ENCODE measurements at regions not wholly inside any gene's neighbourhood (a gene's known extent, or its start where the extent isn't known, plus 50 kb on each side); places are given as distances from the start of the nearest gene placed in this dataset.
"Not testable (repeated sequence)": the region's sequence is repeated elsewhere in the genome, so short reads cannot be mapped to it uniquely, and the experiment has no call there.

GRCh38 chr5:56376128-56376527 lies 143.0 kb upstream of the ANKRD55 start:
- H3K4me1 ChIP-seq (ENCODE audit: insufficient read depth, low read length): no peaks in the 10 kb centered on the region
- no peaks in the 10 kb centered on the region for H4K20me1 ChIP-seq (ENCODE audit: insufficient read depth, low read length)
- H2AFZ ChIP-seq (ENCODE audit: low read length): no peak overlapping the region
- no peaks in the 10 kb centered on the region for H3K36me3 ChIP-seq (ENCODE audit: insufficient read depth, low read length)
- no peaks in the 10 kb centered on the region for H3K9me3 ChIP-seq (ENCODE audit: low read depth, low read length)
- no peak overlapping the region for H3K27ac ChIP-seq (ENCODE audit: low read depth, low read length)
- no peaks in the 10 kb centered on the region for H3K79me2 ChIP-seq (ENCODE audit: insufficient read depth, low read length)
- DNase-seq (ENCODE audit: insufficient read length, low spot score, missing footprints): no peak
- H3K4me2 ChIP-seq (ENCODE audit: insufficient read depth, low read length): no peak overlapping the region
- no peak overlapping the region for H3K4me3 ChIP-seq (ENCODE audit: insufficient read depth, low read length)
- peaks cover 10% of the 10 kb centered on the region for H3K27me3 ChIP-seq (ENCODE audit: insufficient read depth, low read length)
- no peak for TF ChIP-seq CTCF (IDR thresholded peaks at IDR 0.05; ENCODE audit: extremely low read depth, low read depth, low read length)

GRCh38 chr5:56375011-56375410 lies 141.9 kb upstream of the ANKRD55 start:
- no peaks in the 10 kb centered on the region for H3K79me2 ChIP-seq (ENCODE audit: insufficient read depth, low read length)
- H3K27ac ChIP-seq (ENCODE audit: low read depth, low read length): no peak overlapping the region
- no peaks in the 10 kb centered on the region for H4K20me1 ChIP-seq (ENCODE audit: insufficient read depth, low read length)
- H3K27me3 ChIP-seq (ENCODE audit: insufficient read depth, low read length): peaks cover 4% of the 10 kb centered on the region
- H3K4me1 ChIP-seq (ENCODE audit: insufficient read depth, low read length): no peaks in the 10 kb centered on the region
- no peak overlapping the region for H3K4me2 ChIP-seq (ENCODE audit: insufficient read depth, low read length)
- H2AFZ ChIP-seq (ENCODE audit: low read length): no peak overlapping the region
- H3K9me3 ChIP-seq (ENCODE audit: low read depth, low read length): no peaks in the 10 kb centered on the region
- H3K36me3 ChIP-seq (ENCODE audit: insufficient read depth, low read length): no peaks in the 10 kb centered on the region
- no peak overlapping the region for H3K4me3 ChIP-seq (ENCODE audit: insufficient read depth, low read length)
- no peak for DNase-seq (ENCODE audit: insufficient read length, low spot score, missing footprints)
- no peak for TF ChIP-seq CTCF (IDR thresholded peaks at IDR 0.05; ENCODE audit: extremely low read depth, low read depth, low read length)

- not testable (repeated sequence) for H3K9me3 ChIP-seq (ENCODE audit: low read depth, low read length); H3K4me3 ChIP-seq (ENCODE audit: insufficient read depth, low read length); DNase-seq (ENCODE audit: insufficient read length, low spot score, missing footprints); H2AFZ ChIP-seq (ENCODE audit: low read length); H3K79me2 ChIP-seq (ENCODE audit: insufficient read depth, low read length); H3K36me3 ChIP-seq (ENCODE audit: insufficient read depth, low read length); H3K27me3 ChIP-seq (ENCODE audit: insufficient read depth, low read length); H3K4me2 ChIP-seq (ENCODE audit: insufficient read depth, low read length); H3K27ac ChIP-seq (ENCODE audit: low read depth, low read length); H3K4me1 ChIP-seq (ENCODE audit: insufficient read depth, low read length); H4K20me1 ChIP-seq (ENCODE audit: insufficient read depth, low read length)
Measured at GRCh38 chr5:56372491-56372890, 139.4 kb upstream of the ANKRD55 start.

- no peaks in the 10 kb centered on the region for H3K79me2 ChIP-seq (ENCODE audit: insufficient read depth, low read length)
- no peak for TF ChIP-seq CTCF (IDR thresholded peaks at IDR 0.05; ENCODE audit: extremely low read depth, low read depth, low read length)
- H2AFZ ChIP-seq (ENCODE audit: low read length): no peak overlapping the region
- H3K9me3 ChIP-seq (ENCODE audit: low read depth, low read length): no peaks in the 10 kb centered on the region
- H3K4me3 ChIP-seq (ENCODE audit: insufficient read depth, low read length): no peak overlapping the region
- H3K27ac ChIP-seq (ENCODE audit: low read depth, low read length): no peak overlapping the region
- no peak overlapping the region for H3K4me2 ChIP-seq (ENCODE audit: insufficient read depth, low read length)
- DNase-seq (ENCODE audit: insufficient read length, low spot score, missing footprints): no peak
- H4K20me1 ChIP-seq (ENCODE audit: insufficient read depth, low read length): no peaks in the 10 kb centered on the region
- H3K36me3 ChIP-seq (ENCODE audit: insufficient read depth, low read length): no peaks in the 10 kb centered on the region
- no peaks in the 10 kb centered on the region for H3K4me1 ChIP-seq (ENCODE audit: insufficient read depth, low read length)
- H3K27me3 ChIP-seq (ENCODE audit: insufficient read depth, low read length): no peaks in the 10 kb centered on the region
Measured at GRCh38 chr5:56369361-56369811, 136.3 kb upstream of the ANKRD55 start.

Data from osteoblast (primary cell).